ENCODE measurements at regions not wholly inside any gene's neighbourhood (a gene's known extent, or its start where the extent isn't known, plus 50 kb on each side); places are given as distances from the start of the nearest gene placed in this dataset.

DNA sequence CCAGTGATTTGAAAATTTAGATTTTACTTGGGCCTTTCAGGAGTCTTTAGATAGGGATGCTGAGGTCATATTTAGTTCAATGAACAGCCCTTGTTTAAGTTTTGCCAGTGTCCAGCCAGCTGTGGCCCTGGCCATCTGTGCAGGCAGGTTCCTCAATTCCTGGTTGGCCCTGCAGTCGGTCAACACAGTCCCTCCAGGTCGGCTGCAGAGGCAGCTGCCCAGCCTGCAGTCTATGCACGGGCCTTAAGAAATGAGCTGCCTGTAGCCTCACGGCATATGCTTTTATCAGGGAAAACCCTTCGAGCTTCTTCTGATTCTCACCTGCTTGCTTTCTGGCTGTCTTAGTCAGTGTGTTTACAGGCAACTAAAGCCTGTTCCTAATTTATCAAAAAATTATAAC, 199.2 kb upstream of the TPM1 start:
- H3K36me3 ChIP-seq (ENCODE audit: insufficient read depth, low read length, poor library complexity, severe bottlenecking), result no peaks in the 10 kb centered on the region
- TF ChIP-seq CTCF (conservative IDR thresholded peaks at IDR 0.05; ENCODE audit: low read depth, low read length), result no peak
- no peak for TF ChIP-seq EZH2 (IDR thresholded peaks at IDR 0.05; ENCODE audit: borderline replicate concordance, low read depth, low read length, poor library complexity, severe bottlenecking)
- H3K4me3 ChIP-seq (ENCODE audit: low read depth, low read length, poor library complexity, severe bottlenecking), result no peak overlapping the region
- ChIA-PET POLR2A (ENCODE audit: low non-redundant PET) (no interaction called here), CTCF (no interaction called here)
- intact Hi-C loops (cut with micrococcal nuclease; ENCODE audit: unreplicated experiment), result no loop called here
- BruUV-seq (replicated peaks), result no TSS peak
- H3K27me3 ChIP-seq (replicated peaks; ENCODE audit: insufficient read depth, low read depth, low read length, poor library complexity), result no peaks in the 10 kb centered on the region
- no peaks in the 10 kb centered on the region for H3K4me1 ChIP-seq (ENCODE audit: insufficient read depth, low read length, poor library complexity, severe bottlenecking)
- H3K27ac ChIP-seq (ENCODE audit: low read depth, low read length, poor library complexity, severe bottlenecking), result no peak overlapping the region
- no peak for DNase-seq (ENCODE audit: low spot score)
- H3K9me3 ChIP-seq (ENCODE audit: low read depth, low read length, poor library complexity, severe bottlenecking), result no peaks in the 10 kb centered on the region

DNA sequence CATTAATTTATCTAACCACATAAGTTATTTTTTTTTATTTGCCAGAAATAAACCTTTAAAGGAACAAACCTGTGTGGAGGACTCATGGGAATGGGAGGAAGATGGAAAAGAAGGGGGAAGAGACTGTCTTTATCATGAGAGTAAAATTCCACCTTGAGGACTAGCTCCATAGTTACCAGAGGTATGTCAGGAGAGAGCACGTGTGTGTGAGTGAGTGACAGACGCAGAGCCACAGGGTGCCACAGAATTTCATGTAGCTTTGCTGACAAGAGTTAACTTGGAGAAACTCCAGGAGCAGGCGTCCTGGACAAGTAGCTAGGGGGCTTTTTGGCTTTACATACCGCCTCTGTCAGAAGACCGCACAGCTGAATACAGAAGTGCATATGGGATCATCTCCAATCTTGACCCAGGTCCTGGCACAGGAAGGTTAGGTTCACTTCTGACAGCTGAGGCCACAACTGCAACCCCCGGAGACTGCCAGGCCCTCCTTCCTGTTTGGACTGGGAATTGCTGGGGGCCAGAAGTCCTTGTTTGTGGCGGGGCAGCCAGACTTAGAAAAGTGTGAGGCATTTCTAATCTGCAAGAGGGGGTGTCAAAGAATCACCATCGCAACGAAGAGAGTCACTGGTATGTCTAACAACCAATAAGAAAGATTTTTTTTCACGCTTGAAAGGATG, 197.8 kb upstream of the TPM1 start:
- intact Hi-C loops (cut with micrococcal nuclease; ENCODE audit: unreplicated experiment), result no loop called here
- H3K27me3 ChIP-seq (replicated peaks; ENCODE audit: insufficient read depth, low read depth, low read length, poor library complexity), result no peaks in the 10 kb centered on the region
- DNase-seq (ENCODE audit: low spot score), result no peak
- no TSS peak for BruUV-seq (replicated peaks)
- H3K4me1 ChIP-seq (ENCODE audit: insufficient read depth, low read length, poor library complexity, severe bottlenecking), result no peaks in the 10 kb centered on the region
- no peak overlapping the region for H3K4me3 ChIP-seq (ENCODE audit: low read depth, low read length, poor library complexity, severe bottlenecking)
- no peak for TF ChIP-seq CTCF (conservative IDR thresholded peaks at IDR 0.05; ENCODE audit: low read depth, low read length)
- TF ChIP-seq EZH2 (IDR thresholded peaks at IDR 0.05; ENCODE audit: borderline replicate concordance, low read depth, low read length, poor library complexity, severe bottlenecking), result no peak
- ChIA-PET CTCF (interaction anchor here (0.6 kb wide), 1 partner anchor 26 kb away, joined by 4 read pairs; no protein-coding TSS in a partner anchor), POLR2A (ENCODE audit: low non-redundant PET) (no interaction called here)
- H3K9me3 ChIP-seq (ENCODE audit: low read depth, low read length, poor library complexity, severe bottlenecking), result no peaks in the 10 kb centered on the region
- H3K27ac ChIP-seq (ENCODE audit: low read depth, low read length, poor library complexity, severe bottlenecking), result no peak overlapping the region
- H3K36me3 ChIP-seq (ENCODE audit: insufficient read depth, low read length, poor library complexity, severe bottlenecking), result no peaks in the 10 kb centered on the region

GRCh38 chr15:62845241-62846126, 197.1 kb upstream of the TPM1 start:
- Histone ChIP-seq H3K4me1 (ENCODE audit: insufficient read depth, low read length, poor library complexity, severe bottlenecking) (no peaks in the 10 kb centered on the region), H3K36me3 (ENCODE audit: insufficient read depth, low read length, poor library complexity, severe bottlenecking) (no peaks in the 10 kb centered on the region), H3K9me3 (ENCODE audit: low read depth, low read length, poor library complexity, severe bottlenecking) (no peaks in the 10 kb centered on the region), H3K27ac (ENCODE audit: low read depth, low read length, poor library complexity, severe bottlenecking) (no peak overlapping the region), H3K4me3 (ENCODE audit: low read depth, low read length, poor library complexity, severe bottlenecking) (no peak overlapping the region), H3K27me3 (replicated peaks; ENCODE audit: insufficient read depth, low read depth, low read length, poor library complexity) (no peaks in the 10 kb centered on the region)
- no peak for TF ChIP-seq EZH2 (IDR thresholded peaks at IDR 0.05; ENCODE audit: borderline replicate concordance, low read depth, low read length, poor library complexity, severe bottlenecking)
- no peak for TF ChIP-seq CTCF (conservative IDR thresholded peaks at IDR 0.05; ENCODE audit: low read depth, low read length)
- DNase-seq (ENCODE audit: low spot score), result no peak
- CTCF ChIA-PET, result interaction anchor here (0.6 kb wide), 1 partner anchor 27 kb away, joined by 4 read pairs; no protein-coding TSS in a partner anchor
- intact Hi-C loops (cut with micrococcal nuclease; ENCODE audit: unreplicated experiment), result no loop called here
- no TSS peak for BruUV-seq (replicated peaks)
- POLR2A ChIA-PET (ENCODE audit: low non-redundant PET), result no interaction called here

Data from A673 (cell line).